NT2/D1 (cell line): ENCODE measurements at regions not wholly inside any gene's neighbourhood (a gene's known extent, or its start where the extent isn't known, plus 50 kb on each side); places are given as distances from the start of the nearest gene placed in this dataset.

Experiments used
- DNase-seq: peaks from one replicate; pipeline ENCODE4 v3.0.0-alpha.2; 2011; ENCODE audit warnings: low read depth, low spot score
- H3K27me3 ChIP-seq: 2 replicates; pipeline ENCODE4 v1.6.0; 2011; ENCODE audit warnings: mild to moderate bottlenecking; ENCODE audit not compliant: insufficient read length, insufficient read depth
- H3K36me3 ChIP-seq: 2 replicates; pipeline ENCODE4 v1.6.1; 2011; ENCODE audit warnings: mild to moderate bottlenecking, low read length, mixed read lengths; ENCODE audit not compliant: insufficient read depth, insufficient read length
- H3K4me1 ChIP-seq: 2 replicates; pipeline ENCODE4 v1.5.1; 2011; ENCODE audit not compliant: insufficient read depth, insufficient read length
- H3K4me3 ChIP-seq: 2 replicates; pipeline ENCODE4 v1.5.1; 2011; ENCODE audit warnings: low read depth; ENCODE audit not compliant: insufficient read length
- H3K9ac ChIP-seq: 2 replicates; pipeline ENCODE4 v1.6.0; 2011; ENCODE audit warnings: low read depth; ENCODE audit not compliant: insufficient read length
- H3K9me3 ChIP-seq: 2 replicates; pipeline ENCODE4 v1.5.1; 2011; ENCODE audit warnings: mild to moderate bottlenecking, low read length; ENCODE audit not compliant: insufficient read depth
- SUZ12 ChIP-seq: IDR thresholded peaks from 2 replicates; pipeline ENCODE4 v1.6.1; 2011; ENCODE audit not compliant: insufficient read length, insufficient read depth; ENCODE audit errors: extremely low read depth
- YY1 ChIP-seq: IDR thresholded peaks from 2 replicates; pipeline ENCODE4 v1.6.1; 2011; ENCODE audit not compliant: insufficient read length, insufficient read depth
- ZNF274 ChIP-seq: IDR thresholded peaks from 2 replicates; pipeline ENCODE4 v1.6.1; 2011; ENCODE audit warnings: mild to moderate bottlenecking, low read depth, low read length

DNA sequence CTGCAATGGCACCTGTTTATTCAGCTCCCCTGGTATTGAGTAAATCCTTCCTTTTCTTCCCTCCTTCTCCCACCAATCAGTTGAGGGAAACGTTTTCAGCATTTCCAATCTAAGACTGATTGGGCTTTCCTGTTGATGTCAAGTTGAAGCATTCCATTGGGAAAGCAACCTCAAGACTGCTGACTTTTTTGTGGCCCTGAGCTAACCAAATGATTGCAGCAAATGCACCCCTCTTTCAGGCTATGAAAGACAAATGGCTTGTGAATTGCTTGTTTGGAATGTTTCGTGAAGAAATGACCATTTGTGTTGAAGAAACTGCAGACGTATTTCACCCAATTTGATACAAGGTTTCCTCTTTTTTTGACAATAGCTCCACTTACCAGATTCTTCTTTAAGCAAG lies 303.5 kb downstream of the EPHA4 start:
- DNase-seq = no peak
- Histone ChIP-seq H3K9ac (no peak overlapping the region), H3K36me3 (no peaks in the 10 kb centered on the region), H3K4me3 (no peak overlapping the region), H3K27me3 (no peaks in the 10 kb centered on the region), H3K9me3 (peaks cover 5% of the 10 kb centered on the region; the same call in 1 of the 2 replicates), H3K4me1 (no peaks in the 10 kb centered on the region)
- TF ChIP-seq SUZ12 (no peak), ZNF274 (no peak), YY1 (no peak)

- Histone ChIP-seq H3K4me3 (no peak overlapping the region), H3K4me1 (no peaks in the 10 kb centered on the region), H3K27me3 (no peaks in the 10 kb centered on the region), H3K9ac (no peak overlapping the region), H3K36me3 (no peaks in the 10 kb centered on the region), H3K9me3 (peaks cover 5% of the 10 kb centered on the region; the same call in 1 of the 2 replicates)
- no peak for DNase-seq
- TF ChIP-seq YY1 (no peak), SUZ12 (no peak), ZNF274 (no peak)
Measured at GRCh38 chr2:221270806-221271205, 301.3 kb downstream of the EPHA4 start.

DNA sequence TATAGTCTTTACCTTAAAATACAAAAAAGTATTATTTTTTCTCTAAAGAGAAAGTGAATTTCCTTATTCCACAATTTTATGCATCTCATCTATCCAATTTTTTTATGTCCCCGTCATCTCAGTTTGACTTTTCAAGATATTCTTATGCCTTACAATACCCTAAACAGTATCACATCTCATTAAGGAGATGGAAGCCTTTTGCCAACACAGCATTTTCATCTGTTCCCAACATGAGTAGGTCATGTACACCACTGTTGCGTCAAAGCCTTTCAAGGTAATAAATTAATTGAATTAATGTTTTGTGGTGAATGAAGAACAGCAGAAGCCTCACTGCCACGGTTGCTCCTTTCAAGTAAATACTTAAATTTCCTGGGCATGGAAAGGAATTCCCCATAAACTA lies 299.4 kb downstream of the EPHA4 start:
- Histone ChIP-seq H3K4me3 (no peak overlapping the region), H3K4me1 (no peaks in the 10 kb centered on the region), H3K36me3 (no peaks in the 10 kb centered on the region), H3K27me3 (no peaks in the 10 kb centered on the region), H3K9ac (no peak overlapping the region), H3K9me3 (peaks cover 5% of the 10 kb centered on the region; the same call in 1 of the 2 replicates)
- TF ChIP-seq ZNF274 = no peak
- no peak for TF ChIP-seq SUZ12
- no peak for DNase-seq

DNA sequence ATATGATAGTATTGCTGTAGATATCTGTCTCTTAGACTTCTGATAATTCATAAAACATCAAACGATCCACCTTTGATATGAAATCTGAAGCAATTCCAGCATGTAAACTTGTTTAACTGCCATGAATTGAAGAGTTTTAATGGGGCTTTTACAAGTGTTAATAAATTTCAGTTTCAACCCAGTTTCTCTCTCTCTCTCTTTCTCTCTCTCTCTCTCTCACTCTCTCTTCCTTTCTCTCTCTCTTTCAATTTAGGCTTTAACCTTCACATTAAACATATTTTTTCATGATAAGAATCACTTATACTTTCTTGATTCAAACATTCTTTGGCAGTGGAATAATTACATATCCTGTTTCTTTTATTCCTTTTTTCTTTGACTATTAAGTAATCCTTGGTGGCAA lies 296.1 kb downstream of the EPHA4 start:
- no peak overlapping the region for H3K4me3 ChIP-seq
- H3K36me3 ChIP-seq = no peaks in the 10 kb centered on the region
- DNase-seq = no peak
- no peaks in the 10 kb centered on the region for H3K4me1 ChIP-seq
- no peaks in the 10 kb centered on the region for H3K9me3 ChIP-seq
- H3K27me3 ChIP-seq = no peaks in the 10 kb centered on the region
- TF ChIP-seq YY1 = no peak
- no peak for TF ChIP-seq ZNF274
- no peak for TF ChIP-seq SUZ12
- no peak overlapping the region for H3K9ac ChIP-seq

- Histone ChIP-seq H3K4me3 (no peak overlapping the region), H3K9ac (no peak overlapping the region), H3K27me3 (no peaks in the 10 kb centered on the region), H3K4me1 (no peaks in the 10 kb centered on the region), H3K9me3 (no peaks in the 10 kb centered on the region), H3K36me3 (no peaks in the 10 kb centered on the region)
- TF ChIP-seq YY1 (no peak), SUZ12 (no peak)
- no peak for DNase-seq
Measured at GRCh38 chr2:221276601-221277000, 295.5 kb downstream of the EPHA4 start.

- no peaks in the 10 kb centered on the region for H3K36me3 ChIP-seq
Measured at GRCh38 chr2:221282386-221282785, 289.7 kb downstream of the EPHA4 start.

DNA sequence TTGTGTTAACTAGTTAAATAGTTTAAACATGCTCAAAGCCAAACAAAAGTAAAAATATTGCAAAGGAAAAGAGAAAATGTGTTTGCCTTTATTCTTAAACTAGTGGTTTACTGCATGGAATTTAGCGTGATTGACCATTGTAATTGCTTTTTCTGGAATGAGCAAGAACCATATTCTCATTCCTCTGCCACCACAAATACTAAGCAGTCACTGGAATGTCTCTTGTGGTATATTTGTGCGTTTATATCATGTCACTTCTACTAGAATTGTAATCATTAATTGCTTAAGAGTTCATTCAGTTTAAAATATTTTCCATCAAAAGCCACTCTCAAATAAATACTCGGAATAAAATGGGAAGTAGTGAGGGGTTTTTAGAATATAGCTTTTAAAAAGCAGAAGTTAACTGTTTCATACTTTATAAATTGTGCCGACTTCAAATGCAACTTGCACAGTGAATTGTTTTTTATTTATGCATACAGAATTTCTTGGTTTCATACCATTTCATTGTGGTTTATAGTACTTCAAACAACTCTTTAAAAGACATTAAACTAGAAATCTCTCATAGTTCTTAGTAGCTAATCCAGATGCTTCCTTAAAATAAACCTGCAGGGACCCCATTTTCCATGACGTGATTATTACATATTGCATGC lies 288.1 kb downstream of the EPHA4 start:
- TF ChIP-seq ZNF274 (no peak), YY1 (no peak), SUZ12 (no peak)
- H3K9me3 ChIP-seq = no peaks in the 10 kb centered on the region; the same call in 1 of the 2 replicates
- no peak overlapping the region for H3K9ac ChIP-seq
- no peak for DNase-seq
- no peak overlapping the region for H3K4me3 ChIP-seq
- no peaks in the 10 kb centered on the region for H3K4me1 ChIP-seq
- H3K27me3 ChIP-seq = no peaks in the 10 kb centered on the region
- no peaks in the 10 kb centered on the region for H3K36me3 ChIP-seq

More at GRCh38 chr2:221282386-221282785, 289.7 kb downstream of the EPHA4 start:
- Histone ChIP-seq H3K27me3 (no peaks in the 10 kb centered on the region), H3K4me3 (no peak overlapping the region), H3K9me3 (no peaks in the 10 kb centered on the region; the same call in 1 of the 2 replicates), H3K9ac (no peak overlapping the region), H3K4me1 (no peaks in the 10 kb centered on the region)
- DNase-seq = no peak
- no peak for TF ChIP-seq YY1
- no peak for TF ChIP-seq SUZ12
- TF ChIP-seq ZNF274 = no peak
